GM21515 (cell line): ENCODE measurements at regions not wholly inside any gene's neighbourhood (a gene's known extent, or its start where the extent isn't known, plus 50 kb on each side); places are given as distances from the start of the nearest gene placed in this dataset.

ENCODE experiments used
- ATAC-seq: cut with Tn5 transposase; IDR thresholded peaks from one replicate; pipeline ENCODE4 v1.9.1; 2021; ENCODE audit not compliant: unreplicated experiment

- no peak for ATAC-seq
Observed at GRCh38 chr5:92599217-92599810, 981.7 kb downstream of the NR2F1-AS1 start.

GRCh38 chr5:92594031-92594430 is 987.0 kb downstream of the NR2F1-AS1 start:
- no peak for ATAC-seq

GRCh38 chr5:92588876-92589275 is 992.1 kb downstream of the NR2F1-AS1 start:
- no peak for ATAC-seq

- no peak for ATAC-seq
Observed at GRCh38 chr5:92581690-92582089, 999.3 kb downstream of the NR2F1-AS1 start.

- ATAC-seq = no peak
Observed at GRCh38 chr5:92581249-92581648, 999.8 kb downstream of the NR2F1-AS1 start.

GRCh38 chr5:92580814-92581213 is 1000.2 kb downstream of the NR2F1-AS1 start:
- no peak for ATAC-seq

- no peak for ATAC-seq
Observed at GRCh38 chr5:92574023-92574422, 1007.0 kb downstream of the NR2F1-AS1 start.

- ATAC-seq = no peak
Observed at GRCh38 chr5:92568522-92568921, 1012.5 kb downstream of the NR2F1-AS1 start.

- no peak for ATAC-seq
Observed at GRCh38 chr5:92567831-92568450, 1013.1 kb downstream of the NR2F1-AS1 start.

- no peak for ATAC-seq
Observed at GRCh38 chr5:92566113-92566786, 1014.8 kb downstream of the NR2F1-AS1 start.

- no peak for ATAC-seq
Observed at GRCh38 chr5:92565673-92566072, 1015.3 kb downstream of the NR2F1-AS1 start.

GRCh38 chr5:92562065-92562464 is 1019.0 kb downstream of the NR2F1-AS1 start:
- ATAC-seq = no peak

GRCh38 chr5:92561411-92561959 is 1019.5 kb downstream of the NR2F1-AS1 start:
- no peak for ATAC-seq

- no peak for ATAC-seq
Observed at GRCh38 chr5:92560698-92561401, 1020.2 kb downstream of the NR2F1-AS1 start.

GRCh38 chr5:92559781-92560180 is 1021.2 kb downstream of the NR2F1-AS1 start:
- no peak for ATAC-seq

- ATAC-seq = no peak
Observed at GRCh38 chr5:92559331-92559730, 1021.7 kb downstream of the NR2F1-AS1 start.

GRCh38 chr5:92556747-92557146 is 1024.3 kb downstream of the NR2F1-AS1 start:
- no peak for ATAC-seq

- no peak for ATAC-seq
Observed at GRCh38 chr5:92554447-92555085, 1026.5 kb downstream of the NR2F1-AS1 start.

- ATAC-seq = no peak
Observed at GRCh38 chr5:92553326-92553725, 1027.7 kb downstream of the NR2F1-AS1 start.

- ATAC-seq = no peak
Observed at GRCh38 chr5:92552206-92553160, 1028.5 kb downstream of the NR2F1-AS1 start.
